Panc1 (cell line): ENCODE measurements at regions not wholly inside any gene's neighbourhood (a gene's known extent, or its start where the extent isn't known, plus 50 kb on each side); places are given as distances from the start of the nearest gene placed in this dataset.

Experiments
- ATAC-seq: fragments of 200-7000 bp; cut with Tn5 transposase; 2 replicates; pipeline ENCODE4 v1.9.1; 2020; ENCODE audit warnings: mild to moderate bottlenecking, moderate library complexity
- BruUV-seq: library from RNA; stranded (reverse); fragments of 400-500 nt; replicated peaks from 2 replicates; lab custom pipeline; 2021; lab: Mats Ljungman, UMichigan
- CTCF ChIA-PET: fragments of 300-600 bp; sonication (Branson Sonifier 250); formaldehyde crosslinking; loops from one replicate; lab custom pipeline; 2022; ENCODE audit warnings: antibody characterized with exemption; lab: Charles Lee
- POLR2A ChIA-PET: fragments of 300-600 bp; sonication (Branson Sonifier 250); formaldehyde crosslinking; loops from one replicate; lab custom pipeline; 2022; ENCODE audit warnings: antibody characterized with exemption; lab: Charles Lee
- DNase-seq: peaks from one replicate; pipeline ENCODE4 v3.0.0-alpha.2; 2010; ENCODE audit warnings: low read depth, low spot score
- H3K27ac ChIP-seq: 2 replicates; pipeline ENCODE4 v1.5.1; 2011; ENCODE audit warnings: mild to moderate bottlenecking, low read length, inconsistent platforms
- H3K27me3 ChIP-seq: fragments of 200-500 bp; sonication (Bioruptor generic); 2 replicates; pipeline ENCODE4 v1.6.0; 2014; ENCODE audit warnings: low read length, inconsistent platforms; ENCODE audit not compliant: control insufficient read depth, insufficient read depth
- H3K36me3 ChIP-seq: fragments of 200-500 bp; sonication (Bioruptor generic); 2 replicates; pipeline ENCODE4 v1.5.1; 2014; ENCODE audit warnings: inconsistent platforms, mild to moderate bottlenecking, low read length, moderate library complexity; ENCODE audit not compliant: control insufficient read depth, insufficient read depth
- H3K4me1 ChIP-seq: 2 replicates; pipeline ENCODE4 v1.5.1; 2011; ENCODE audit warnings: inconsistent platforms, mild to moderate bottlenecking, low read length, moderate library complexity; ENCODE audit not compliant: control insufficient read depth, insufficient read depth
- H3K4me3 ChIP-seq, 2 experiments: 2 replicates each; pipeline ENCODE4 v1.5.1; 2011 to 2012; ENCODE audit warnings: low read depth in 2 of 2, low read length in 2 of 2, mild to moderate bottlenecking in 2 of 2, inconsistent platforms in 1 of 2, moderate library complexity in 1 of 2
- H3K9me3 ChIP-seq: fragments of 200-500 bp; sonication (Bioruptor generic); 2 replicates; pipeline ENCODE4 v1.5.1; 2014; ENCODE audit warnings: low read depth, mild to moderate bottlenecking, inconsistent platforms, low read length, moderate library complexity; ENCODE audit not compliant: control insufficient read depth, insufficient read depth
- POLR2AphosphoS5 ChIP-seq: IDR thresholded peaks from 2 replicates; pipeline ENCODE4 v1.6.1; 2012; ENCODE audit warnings: mild to moderate bottlenecking, low read depth, low read length, moderate library complexity
- SIN3A ChIP-seq: IDR thresholded peaks from 2 replicates; pipeline ENCODE4 v1.6.1; 2012; ENCODE audit warnings: low read depth, mild to moderate bottlenecking, low read length, moderate library complexity, borderline replicate concordance; ENCODE audit not compliant: insufficient read depth
- TCF7L2 ChIP-seq: IDR thresholded peaks from 2 replicates; pipeline ENCODE4 v1.6.1; 2011; ENCODE audit warnings: mild to moderate bottlenecking, low read depth, low read length, inconsistent platforms
- in situ Hi-C: cut with HindIII; loops from 2 replicates; pipeline ENCODE4 v1.10.0; 2016; ENCODE audit warnings: low sequenced_read_pairs, low pct_unique_long_range_greater_than_20kb
- intact Hi-C: fragments of 100-400 bp; cut with micrococcal nuclease; formaldehyde crosslinking; loops from one replicate; pipeline ENCODE4 v1.10.0; 2022; ENCODE audit not compliant: unreplicated experiment
- TF ChIP-seq, protein P1 (sequence below), 2 experiments: IDR thresholded peaks; 2 replicates each; pipeline ENCODE4 v1.6.1; 2011 to 2012; ENCODE audit warnings: low read depth in 2 of 2, control low read depth in 1 of 2, low read length in 1 of 2, mild to moderate bottlenecking in 1 of 2, moderate library complexity in 1 of 2; ENCODE audit not compliant: insufficient read depth in 1 of 2
- TF ChIP-seq, protein P2 (sequence below): fragments of 450-650 bp; IDR thresholded peaks from 2 replicates; pipeline ENCODE4 v1.5.1; 2017; ENCODE audit warnings: mild to moderate bottlenecking

DNA sequence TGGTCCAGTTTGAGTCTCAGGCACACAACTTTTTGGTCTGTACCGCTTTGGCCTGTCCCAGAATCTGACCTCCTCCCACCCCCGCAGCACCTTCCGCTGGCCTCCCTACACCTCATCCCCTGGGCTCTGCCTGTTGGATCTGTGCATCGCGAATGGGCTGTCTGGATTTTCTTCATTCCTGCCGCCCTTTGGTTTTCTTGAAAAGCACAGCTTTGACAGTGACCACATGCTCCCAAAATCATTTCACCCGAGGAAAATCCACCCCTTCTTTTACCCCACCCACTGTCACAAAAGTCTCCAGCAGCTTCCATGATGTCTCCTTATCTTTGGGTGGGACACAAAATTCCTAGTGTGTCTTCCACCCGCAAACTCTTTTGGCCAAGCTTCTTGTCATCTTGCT is 65.0 kb upstream of the SSX2IP start:
- Histone ChIP-seq H3K4me1 (no peaks in the 10 kb centered on the region; the same call in 1 of the 2 replicates), H3K27ac (no peak overlapping the region), H3K9me3 (no peaks in the 10 kb centered on the region), H3K36me3 (no peaks in the 10 kb centered on the region), H3K4me3 (no peak overlapping the region), H3K27me3 (no peaks in the 10 kb centered on the region; the same call in 1 of the 2 replicates)
- no peak for DNase-seq
- ChIA-PET CTCF (no interaction called here), POLR2A (no interaction called here)
- intact Hi-C loops (loop anchor here (10.0 kb wide), 1 partner anchor 320 kb away; no protein-coding TSS in a partner anchor), in situ Hi-C loops (loop anchor here (10.0 kb wide), 1 partner anchor 840 kb away; no protein-coding TSS in a partner anchor)
- ATAC-seq: no peak
- TF ChIP-seq, protein P1, sequence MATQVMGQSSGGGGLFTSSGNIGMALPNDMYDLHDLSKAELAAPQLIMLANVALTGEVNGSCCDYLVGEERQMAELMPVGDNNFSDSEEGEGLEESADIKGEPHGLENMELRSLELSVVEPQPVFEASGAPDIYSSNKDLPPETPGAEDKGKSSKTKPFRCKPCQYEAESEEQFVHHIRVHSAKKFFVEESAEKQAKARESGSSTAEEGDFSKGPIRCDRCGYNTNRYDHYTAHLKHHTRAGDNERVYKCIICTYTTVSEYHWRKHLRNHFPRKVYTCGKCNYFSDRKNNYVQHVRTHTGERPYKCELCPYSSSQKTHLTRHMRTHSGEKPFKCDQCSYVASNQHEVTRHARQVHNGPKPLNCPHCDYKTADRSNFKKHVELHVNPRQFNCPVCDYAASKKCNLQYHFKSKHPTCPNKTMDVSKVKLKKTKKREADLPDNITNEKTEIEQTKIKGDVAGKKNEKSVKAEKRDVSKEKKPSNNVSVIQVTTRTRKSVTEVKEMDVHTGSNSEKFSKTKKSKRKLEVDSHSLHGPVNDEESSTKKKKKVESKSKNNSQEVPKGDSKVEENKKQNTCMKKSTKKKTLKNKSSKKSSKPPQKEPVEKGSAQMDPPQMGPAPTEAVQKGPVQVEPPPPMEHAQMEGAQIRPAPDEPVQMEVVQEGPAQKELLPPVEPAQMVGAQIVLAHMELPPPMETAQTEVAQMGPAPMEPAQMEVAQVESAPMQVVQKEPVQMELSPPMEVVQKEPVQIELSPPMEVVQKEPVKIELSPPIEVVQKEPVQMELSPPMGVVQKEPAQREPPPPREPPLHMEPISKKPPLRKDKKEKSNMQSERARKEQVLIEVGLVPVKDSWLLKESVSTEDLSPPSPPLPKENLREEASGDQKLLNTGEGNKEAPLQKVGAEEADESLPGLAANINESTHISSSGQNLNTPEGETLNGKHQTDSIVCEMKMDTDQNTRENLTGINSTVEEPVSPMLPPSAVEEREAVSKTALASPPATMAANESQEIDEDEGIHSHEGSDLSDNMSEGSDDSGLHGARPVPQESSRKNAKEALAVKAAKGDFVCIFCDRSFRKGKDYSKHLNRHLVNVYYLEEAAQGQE (IDR thresholded peaks at IDR 0.05; ENCODE audit: insufficient read depth in 1 of 2, low read depth in 2 of 2, low read length in 1 of 2): no peak
- no peak for TF ChIP-seq TCF7L2
- TF ChIP-seq, protein P2, sequence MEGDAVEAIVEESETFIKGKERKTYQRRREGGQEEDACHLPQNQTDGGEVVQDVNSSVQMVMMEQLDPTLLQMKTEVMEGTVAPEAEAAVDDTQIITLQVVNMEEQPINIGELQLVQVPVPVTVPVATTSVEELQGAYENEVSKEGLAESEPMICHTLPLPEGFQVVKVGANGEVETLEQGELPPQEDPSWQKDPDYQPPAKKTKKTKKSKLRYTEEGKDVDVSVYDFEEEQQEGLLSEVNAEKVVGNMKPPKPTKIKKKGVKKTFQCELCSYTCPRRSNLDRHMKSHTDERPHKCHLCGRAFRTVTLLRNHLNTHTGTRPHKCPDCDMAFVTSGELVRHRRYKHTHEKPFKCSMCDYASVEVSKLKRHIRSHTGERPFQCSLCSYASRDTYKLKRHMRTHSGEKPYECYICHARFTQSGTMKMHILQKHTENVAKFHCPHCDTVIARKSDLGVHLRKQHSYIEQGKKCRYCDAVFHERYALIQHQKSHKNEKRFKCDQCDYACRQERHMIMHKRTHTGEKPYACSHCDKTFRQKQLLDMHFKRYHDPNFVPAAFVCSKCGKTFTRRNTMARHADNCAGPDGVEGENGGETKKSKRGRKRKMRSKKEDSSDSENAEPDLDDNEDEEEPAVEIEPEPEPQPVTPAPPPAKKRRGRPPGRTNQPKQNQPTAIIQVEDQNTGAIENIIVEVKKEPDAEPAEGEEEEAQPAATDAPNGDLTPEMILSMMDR: no peak
- TF ChIP-seq SIN3A: no peak
- no peak for TF ChIP-seq POLR2AphosphoS5
- no TSS peak for BruUV-seq

DNA sequence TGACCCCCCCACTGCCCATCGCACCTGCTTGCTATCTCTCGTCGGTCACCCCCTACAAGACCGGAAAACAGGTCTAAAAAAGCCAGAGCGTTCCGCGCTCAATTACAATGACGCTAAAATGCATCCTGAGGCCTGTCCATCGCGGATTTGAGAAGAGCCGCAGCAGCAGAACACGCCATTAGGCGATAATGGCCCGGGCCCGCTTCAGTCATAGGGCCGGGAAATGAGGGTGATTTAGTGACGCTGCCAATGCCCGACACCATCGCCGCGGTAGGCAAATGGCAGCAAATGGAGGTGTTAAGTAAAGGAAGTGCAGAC is 64.1 kb upstream of the SSX2IP start:
- intact Hi-C loops: loop anchor here (5.0 to 10.0 kb wide), 3 partner anchors 122 to 320 kb away; partner anchors contain the start of genes GNG5 and SPATA1
- Histone ChIP-seq H3K9me3 (no peaks in the 10 kb centered on the region), H3K36me3 (no peaks in the 10 kb centered on the region), H3K4me3 (no peak overlapping the region), H3K4me1 (no peaks in the 10 kb centered on the region; the same call in 1 of the 2 replicates), H3K27me3 (no peaks in the 10 kb centered on the region; the same call in 1 of the 2 replicates), H3K27ac (no peak overlapping the region)
- CTCF ChIA-PET: interaction anchor here (1.5 to 2.0 kb wide), 2 partner anchors 18 to 134 kb away, joined by 5 to 6 read pairs; no protein-coding TSS in a partner anchor
- DNase-seq (no peak), ATAC-seq (no peak)
- no TSS peak for BruUV-seq
- TF ChIP-seq TCF7L2 (no peak), SIN3A (no peak), POLR2AphosphoS5 (no peak)
- TF ChIP-seq, protein P1 (IDR thresholded peaks at IDR 0.05; ENCODE audit: insufficient read depth in 1 of 2, low read depth in 2 of 2, low read length in 1 of 2): no peak
- TF ChIP-seq, protein P2: no peak
- in situ Hi-C loops: loop anchor here (10.0 kb wide), 1 partner anchor 840 kb away; no protein-coding TSS in a partner anchor
- POLR2A ChIA-PET: no interaction called here
